UCSD-AML1 (cell line): ENCODE measurements at regions not wholly inside any gene's neighbourhood (a gene's known extent, or its start where the extent isn't known, plus 50 kb on each side); places are given as distances from the start of the nearest gene placed in this dataset.
"Not testable (repeated sequence)": the region's sequence is repeated elsewhere in the genome, so short reads cannot be mapped to it uniquely, and the experiment has no call there.

ENCODE experiments used
- DNase-seq: peaks from one replicate; lab custom pipeline; 2025; ENCODE audit not compliant: unreplicated experiment; lab: John Stamatoyannopoulos, UW

DNA sequence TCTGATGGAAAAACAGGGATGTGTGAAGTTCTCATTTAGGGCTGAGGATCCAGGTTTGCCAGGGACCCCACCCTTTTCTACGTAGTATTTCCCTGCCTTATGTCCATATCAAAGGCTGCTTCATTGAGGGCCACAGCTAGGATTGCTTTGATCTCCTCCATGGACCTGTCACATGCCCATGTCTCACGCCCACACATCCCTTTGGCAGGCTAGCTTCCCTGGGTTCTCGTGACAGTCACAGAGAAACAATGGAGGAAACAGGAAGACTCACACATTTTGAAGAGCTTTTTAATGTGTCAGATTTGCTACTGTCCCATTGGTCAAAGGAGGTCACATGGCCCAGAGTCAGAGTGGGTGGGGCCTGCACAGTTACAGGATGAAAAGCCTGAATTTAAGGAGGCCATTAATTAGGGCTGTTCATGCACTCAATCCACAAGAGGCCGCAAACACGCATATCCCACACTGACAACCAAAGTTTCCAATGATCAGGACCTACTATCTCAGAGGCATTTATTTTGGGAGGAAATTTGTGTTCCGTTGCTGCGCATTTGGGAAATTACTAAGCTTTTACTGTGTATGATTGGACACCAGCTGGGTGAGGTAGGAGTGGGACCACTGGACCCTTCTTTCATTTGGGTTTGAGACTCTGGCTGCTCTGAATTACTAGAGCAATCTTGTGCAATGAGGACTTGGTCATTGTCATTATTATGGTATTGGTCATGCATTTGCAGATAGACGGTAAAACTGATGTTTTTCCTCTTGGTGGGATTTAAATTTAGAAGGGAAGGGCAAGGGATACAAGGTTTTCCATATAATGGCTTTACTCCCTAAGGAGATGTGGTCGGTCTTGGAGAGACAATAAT is 266.2 kb downstream of the KTN1 start:
- no peak for DNase-seq

DNA sequence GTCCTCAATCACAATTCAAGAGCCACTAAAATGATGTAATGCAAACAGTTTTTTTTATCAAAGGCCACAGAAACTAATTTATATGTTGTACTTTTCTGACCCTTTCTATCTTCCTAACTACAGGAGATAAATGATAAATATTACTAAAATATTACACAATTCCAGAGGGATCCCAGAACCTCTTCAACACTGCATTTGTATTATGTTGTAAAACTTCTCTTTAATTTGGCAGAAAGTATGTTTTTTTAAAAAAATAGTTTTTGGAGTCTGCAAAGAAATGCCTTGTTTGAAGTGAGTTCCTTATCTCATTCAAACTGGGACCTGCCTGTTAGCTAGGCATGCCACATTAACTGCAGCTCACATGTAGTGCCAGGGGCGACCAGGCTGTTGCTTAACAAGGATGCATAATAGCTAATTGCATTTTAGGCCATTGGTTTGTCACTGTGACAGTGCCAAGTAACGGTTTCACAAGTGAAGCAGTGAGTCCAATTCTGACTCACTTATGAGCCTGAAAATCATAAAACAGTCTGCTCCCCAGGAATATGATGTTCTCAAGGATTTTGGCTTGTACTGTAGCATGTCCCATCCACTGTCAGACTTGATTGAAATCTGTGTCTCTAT is 266.9 kb downstream of the KTN1 start:
- no peak for DNase-seq

DNA sequence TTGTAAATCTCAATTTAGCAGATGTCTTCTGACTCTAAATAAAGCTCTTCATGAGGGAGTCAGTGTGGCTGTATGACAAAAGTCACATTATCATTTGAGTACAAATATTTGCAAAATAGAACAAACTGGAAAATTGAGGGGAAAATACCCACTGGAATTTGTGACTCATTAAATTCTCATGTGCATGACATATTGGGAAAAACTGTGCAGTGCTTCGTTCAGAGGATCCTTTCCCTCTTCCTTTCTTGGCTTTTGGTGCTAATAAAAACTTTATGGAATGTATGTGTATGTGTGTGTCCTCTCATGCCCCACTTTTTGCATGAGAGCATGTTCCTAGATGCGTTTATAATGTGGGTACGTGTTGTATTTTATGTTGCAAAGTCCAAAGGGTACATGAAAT is 267.8 kb downstream of the KTN1 start:
- DNase-seq, result no peak

DNA sequence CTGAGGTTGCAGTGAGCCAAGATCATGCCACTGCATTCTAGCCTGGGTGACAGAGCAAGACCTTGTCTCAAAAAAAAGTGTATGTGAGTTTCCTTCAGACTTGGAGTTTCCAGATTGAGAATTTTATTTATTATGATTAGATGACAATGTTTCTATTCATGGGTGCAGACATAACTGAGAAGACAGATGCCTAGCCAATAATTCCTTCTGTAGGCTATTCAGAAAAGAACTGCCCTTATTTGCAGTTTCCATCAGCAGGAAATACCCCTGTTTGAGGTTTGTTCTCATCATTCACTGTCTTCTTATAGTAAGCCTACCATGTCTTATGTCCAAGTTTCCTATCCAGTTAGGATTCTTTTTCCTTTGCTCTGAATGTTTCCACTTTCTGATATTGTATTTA is 269.0 kb downstream of the KTN1 start:
- DNase-seq, result no peak

DNA sequence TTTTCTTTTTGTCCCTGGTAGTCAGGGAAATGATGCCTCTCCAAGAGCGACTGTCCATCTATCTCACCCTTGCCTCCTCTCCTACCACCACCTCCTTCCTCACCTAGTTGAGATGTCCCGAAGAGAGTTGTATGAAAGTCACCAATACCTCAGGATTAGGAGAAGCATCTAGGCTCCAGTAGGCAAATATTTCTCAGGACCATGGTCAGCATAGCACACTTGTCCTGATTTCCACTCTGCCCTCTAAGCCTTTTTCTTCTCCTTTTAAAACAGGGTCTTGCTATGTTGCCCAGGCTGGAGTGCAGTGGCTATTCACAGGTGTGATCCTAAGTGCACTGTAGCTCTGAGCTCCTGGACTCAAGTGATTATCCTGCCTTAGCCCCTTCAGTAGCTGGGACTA is 268.4 kb upstream of the PELI2 start:
- DNase-seq, result no peak

DNA sequence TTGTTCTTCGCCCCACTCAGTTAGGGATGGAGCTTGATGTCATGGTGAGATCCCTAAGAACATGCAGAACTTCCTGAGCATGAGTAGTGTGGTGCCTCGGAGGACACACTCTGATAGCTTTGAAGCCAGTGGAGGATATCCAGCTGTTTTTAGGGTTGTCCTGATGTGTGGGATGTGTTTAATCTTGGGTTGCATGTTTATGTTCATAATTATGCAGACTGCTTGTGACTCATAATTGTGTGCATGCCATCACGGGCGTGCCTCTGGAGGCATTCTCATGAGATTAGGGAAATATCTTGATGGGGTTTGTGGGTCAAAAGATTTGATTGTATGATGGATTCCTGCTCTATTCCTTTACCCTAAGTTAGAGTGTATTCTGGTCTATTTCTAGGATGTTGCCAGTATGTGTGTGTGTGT is 267.4 kb upstream of the PELI2 start:
- DNase-seq, result no peak

DNA sequence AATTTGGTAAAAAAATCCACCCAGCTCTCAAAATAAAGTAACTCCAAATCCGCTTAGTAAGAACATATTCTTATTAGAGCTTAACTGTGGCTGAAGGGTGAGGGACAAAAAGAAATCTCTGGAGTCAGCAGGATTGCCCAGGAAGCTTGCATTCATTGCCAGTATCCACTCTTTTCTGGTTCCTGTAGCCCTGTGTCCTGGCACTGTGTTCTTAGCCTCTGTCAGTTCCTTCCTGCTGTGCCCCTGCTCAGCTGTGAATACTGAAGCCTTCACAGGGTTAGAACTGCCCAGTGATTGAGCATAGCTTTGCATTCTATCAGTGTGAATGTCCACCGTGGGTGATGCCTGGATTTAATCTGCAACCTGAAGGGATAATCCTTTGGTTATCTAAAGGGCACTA is 266.9 kb upstream of the PELI2 start:
- no peak for DNase-seq

DNA sequence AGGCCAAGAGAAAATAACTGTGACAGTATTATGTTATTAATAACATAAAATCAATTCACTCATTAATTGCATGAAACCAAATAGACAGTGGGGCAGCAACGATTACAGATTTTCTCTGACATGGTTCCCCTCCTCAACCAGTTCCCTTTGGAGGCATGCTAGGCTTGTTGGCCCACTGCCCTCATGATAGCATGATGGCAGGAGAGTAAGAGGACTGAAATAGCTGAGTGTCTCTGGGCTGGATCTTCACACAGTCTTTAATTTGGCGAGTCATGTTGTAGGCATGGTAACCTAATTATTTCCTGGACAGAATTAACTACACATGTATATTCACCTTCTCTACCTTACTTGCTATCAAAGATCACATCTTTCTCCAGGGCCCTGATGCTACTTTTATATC is 266.2 kb upstream of the PELI2 start:
- DNase-seq, result no peak

DNA sequence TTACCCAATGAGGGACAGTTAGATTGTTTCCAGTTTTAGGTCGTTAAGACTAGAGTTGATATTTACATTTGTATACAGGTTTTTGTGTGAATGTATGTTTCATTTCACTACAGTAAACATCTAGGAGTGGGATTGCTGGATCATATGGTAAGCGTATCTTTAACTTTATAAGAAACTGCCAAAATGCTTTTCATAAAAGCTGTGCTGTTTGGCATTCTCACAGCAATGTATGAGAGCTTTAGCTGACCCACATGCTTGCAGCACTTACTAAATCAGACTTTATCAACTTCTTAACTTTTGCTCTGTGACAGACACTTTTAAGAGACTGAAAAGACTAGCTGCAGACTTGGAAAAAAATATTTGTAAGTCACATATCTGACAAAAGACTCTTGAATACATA is 262.5 kb upstream of the PELI2 start:
- DNase-seq, result no peak

DNA sequence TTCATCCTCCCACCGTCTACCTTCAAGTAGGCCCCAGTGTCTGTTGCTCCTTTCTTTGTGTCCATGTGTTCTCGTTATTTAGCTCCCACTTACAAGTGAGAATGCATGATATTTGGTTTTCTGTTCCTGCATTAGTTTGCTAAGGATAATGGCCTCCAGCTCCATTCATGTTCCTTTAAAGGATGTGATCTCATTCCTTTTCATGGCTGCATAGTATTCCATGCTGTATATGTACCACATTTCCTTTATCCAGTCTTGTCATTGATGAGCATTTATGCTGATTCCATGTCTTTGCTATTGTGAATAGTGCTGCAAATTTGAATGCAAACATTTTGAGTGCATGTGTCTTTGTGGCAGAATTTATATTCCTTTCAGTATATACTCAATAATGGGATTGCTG is 259.6 kb upstream of the PELI2 start:
- no peak for DNase-seq

DNA sequence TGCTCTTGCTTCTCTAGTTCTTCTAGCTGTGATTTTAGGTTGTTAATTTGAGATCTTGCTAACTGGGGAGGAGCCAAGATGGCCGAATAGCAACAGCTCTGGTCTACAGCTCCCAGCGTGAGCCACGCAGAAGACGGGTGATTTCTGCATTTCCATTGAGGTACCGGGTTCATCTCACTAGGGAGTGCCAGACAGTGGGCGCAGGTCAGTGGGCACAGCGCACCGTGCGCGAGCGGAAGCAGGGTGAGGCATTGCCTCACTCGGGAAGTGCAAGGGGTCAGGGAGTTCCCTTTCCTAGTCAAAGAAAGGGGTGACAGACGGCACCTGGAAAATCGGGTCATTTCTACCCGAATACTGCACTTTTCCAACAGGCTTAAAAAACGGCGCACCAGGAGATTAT is 256.6 kb upstream of the PELI2 start:
- DNase-seq, result not testable (repeated sequence)

DNA sequence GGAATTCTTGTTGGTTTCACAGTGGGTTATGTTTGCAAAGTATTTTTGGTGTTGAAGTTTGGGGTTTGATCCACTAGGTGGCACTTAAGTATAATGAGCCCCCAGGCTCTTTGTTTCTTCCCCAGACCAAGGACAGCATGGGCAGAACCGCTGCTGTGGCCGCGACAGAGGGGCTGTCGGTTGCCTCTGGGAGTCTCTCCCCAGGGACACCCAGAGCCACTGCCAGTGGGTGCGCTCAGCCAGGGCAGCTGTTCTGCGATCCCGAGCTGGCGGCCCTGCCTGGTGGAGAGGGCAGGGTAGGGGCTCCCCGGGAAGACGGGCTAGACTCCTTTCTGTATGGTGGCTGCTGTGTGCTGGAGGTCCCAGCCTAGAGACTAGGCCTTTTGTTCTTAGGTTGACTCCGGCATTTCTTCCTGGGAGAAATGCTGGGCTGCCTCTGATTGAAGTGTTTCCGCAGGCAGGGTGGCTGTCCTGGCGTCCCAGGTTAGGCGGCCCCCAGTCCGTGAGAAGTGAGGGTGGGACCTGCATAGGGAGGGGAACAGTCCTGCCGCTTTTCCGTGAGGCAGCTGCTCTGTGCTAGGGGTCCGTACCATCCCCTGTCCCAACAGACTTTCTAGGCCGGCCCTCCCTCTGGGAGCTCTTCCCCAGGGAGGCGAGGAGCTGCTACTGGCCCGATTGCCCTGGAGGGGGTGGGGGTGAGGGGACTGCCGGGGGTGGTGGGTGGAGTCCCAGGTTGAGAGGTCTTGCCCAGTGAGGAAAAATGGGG is 253.1 kb upstream of the PELI2 start:
- DNase-seq, result no peak

DNA sequence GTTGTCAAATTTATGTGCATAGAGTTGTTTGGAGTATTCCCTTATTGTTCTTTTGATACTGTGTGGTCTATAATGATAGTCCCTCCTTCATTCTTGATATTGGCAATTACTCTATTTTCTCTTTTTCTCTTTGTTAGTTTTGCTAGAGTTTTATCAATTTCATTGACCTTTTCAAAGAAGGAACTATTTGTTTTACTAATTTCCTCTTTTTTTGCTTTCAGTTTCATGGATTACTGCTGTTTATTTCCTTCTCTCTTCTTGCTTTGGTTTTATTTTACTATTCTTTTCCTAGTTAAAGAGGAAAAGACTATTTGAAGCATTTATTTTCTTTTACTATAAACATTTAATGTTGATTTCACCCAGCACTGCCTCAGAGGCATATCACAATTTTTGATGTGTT is 250.9 kb upstream of the PELI2 start:
- no peak for DNase-seq

DNA sequence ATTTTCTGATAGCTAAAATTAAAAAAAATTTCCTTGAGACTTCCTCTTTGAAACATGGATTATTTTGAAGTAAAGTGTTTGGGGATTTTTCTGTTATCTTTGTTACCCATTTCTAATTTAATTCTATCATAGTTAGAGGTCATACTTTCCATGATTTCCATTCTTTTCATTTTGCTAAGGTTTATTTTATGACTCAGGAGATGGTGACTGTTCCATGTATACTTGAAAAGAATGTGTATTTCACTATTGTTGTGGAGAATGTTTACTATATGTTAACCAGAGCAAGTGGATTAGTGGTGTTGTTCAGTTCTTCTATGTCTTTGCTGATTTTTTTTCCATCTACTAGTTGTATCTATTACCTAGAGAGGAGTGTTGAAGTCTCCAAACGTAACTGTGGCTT is 250.5 kb upstream of the PELI2 start:
- DNase-seq, result no peak

DNA sequence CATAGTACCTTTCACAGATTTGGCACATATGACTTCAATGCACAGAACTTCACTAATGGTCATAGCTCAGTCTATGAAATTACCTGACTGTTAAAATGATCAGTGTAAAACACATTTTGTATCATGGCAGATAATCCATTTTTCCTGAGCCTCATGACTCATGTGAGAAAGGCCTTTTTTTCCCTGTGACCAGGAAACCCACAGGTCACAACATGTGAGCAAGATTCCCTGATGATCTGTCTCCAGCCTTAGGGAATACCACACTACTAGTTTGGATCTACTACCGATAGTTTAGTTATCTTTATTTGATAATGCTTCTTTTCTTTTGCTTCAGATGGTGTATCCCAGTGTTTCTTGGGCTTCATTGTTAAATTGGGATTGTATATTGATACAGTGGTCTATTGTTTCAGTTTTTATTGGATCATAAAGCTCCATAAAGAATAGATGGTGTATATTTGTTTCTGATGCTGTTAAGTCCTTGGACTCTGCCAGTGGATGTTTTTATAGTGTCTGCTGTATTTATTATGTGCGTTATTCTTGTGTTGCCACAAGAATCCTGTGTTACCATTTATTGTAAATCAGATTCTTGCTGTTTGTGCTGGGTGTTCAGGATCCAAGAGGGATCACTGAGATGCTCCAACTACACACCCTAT is 248.7 kb upstream of the PELI2 start:
- DNase-seq, result no peak

DNA sequence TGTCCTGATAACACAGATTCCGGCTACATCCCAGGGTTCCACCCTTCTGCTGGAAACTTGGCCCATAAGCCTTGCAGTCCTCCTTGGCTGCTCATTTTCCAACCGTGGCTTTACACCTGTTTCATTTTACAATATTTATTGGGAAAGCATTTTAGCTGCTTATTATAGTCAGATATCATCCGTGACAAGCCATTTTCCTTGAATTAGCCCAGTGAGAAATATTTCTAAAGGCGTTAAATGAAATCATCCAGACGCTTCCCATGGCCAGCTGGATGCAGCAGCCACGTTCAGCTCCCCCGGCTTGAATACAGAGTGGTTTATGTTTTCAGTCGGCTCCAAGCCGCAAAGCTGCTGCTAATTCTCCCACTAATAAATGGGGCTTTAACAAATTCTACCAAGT is 245.0 kb upstream of the PELI2 start:
- DNase-seq, result no peak

DNA sequence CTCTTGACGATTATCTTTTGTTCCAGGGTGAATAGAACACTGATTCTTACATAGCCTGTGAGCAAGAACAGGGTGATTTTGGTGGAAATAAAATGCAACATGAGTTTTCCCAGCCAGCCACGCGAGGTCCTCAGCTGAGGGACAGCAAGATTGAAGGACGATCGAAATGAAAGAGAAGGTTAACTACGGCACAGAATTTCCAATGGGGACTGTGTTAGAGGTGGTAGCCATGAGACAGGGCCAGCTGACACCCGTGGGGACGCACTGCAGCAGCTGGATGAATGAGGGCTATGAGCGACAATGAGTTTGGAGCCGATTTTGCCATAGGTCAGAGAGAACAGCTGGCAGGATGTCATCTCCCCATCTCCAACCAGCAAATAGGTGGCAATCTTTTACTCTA is 243.4 kb upstream of the PELI2 start:
- DNase-seq, result no peak

DNA sequence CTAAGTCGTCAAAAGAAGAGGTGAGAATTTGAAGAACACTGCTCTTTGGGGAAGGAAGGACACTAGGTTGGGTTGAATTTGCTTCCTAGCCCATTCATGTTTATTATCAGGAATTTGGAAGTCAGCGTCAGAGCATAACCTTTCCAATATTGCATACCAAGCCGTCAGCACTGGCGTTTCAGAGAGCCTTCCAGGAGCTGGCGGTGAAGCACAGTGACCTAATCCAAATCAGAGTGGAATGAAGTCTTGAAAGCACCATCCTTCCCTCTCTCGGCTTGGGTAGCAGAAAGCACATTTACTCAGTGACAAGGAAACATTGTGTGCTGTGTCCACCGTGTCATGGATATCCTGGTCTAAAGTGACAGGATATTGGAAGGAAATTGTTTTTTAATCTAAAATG is 240.3 kb upstream of the PELI2 start:
- no peak for DNase-seq

DNA sequence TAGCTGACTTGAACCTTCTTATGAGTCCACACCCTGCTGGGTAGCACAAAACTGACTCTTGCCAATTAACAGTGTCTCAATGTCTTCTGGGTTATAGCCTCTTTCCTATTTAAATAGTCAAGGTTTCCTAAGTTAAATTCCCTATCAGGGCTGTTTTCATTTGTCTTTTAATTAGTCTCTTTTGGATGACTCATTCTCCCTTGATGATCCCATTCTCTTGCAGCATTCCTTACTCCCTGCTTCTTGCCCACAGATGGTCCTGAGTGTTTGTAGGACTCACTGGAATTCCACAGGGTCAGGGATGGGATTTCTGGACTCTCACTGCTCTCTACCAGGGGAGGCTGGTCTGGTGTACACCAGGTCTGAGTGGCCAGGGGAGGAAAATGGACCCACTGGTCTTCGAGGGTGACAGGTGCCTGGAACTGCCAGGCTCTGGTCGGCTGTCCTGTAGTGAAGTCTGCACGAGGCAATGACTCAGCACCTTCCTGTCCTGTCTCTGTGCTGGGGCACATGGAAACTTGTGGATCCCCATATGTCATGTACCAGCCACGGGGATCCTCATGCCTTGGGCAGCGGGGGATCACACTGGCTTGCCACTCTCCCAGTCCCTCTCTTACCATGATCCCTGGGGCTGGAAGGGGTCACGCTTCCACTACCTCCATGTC is 236.5 kb upstream of the PELI2 start:
- DNase-seq, result no peak

DNA sequence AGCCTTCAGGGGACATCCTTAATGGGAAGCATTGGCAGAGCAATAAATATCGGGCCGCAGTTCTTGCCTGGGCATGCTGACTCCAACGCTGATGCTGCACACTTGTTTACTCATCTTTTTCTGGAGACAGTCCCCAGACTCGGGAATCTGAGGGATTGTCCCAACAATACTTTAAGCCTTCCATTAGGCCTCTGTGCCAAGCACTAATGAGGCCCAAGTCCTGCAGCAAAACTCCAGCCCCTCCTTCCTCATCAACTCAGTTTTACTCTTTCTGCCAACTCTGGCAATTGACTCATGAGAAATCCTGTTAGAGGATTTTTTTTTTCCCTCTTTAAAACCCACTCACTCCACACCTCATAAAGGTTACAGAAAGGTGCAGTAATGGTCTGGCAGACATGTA is 233.4 kb upstream of the PELI2 start:
- DNase-seq, result no peak

DNA sequence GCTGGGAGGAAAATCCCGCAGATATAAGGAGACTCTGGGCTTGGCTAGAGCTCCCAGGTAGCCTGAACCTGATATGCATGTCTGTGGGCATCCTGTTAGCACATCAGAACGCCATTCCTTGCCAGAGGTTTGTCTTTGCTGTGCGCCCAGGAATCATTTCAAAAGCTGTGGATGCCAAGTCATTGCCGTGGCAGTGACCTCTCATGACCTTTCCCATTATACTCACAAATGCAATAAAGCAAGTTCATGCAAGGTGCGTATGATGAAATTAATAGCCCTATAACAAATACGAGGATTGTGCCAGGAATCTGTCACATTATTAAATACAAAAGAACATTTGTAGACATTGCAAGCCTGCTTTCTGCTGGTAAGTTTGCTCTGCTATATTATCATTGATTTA is 229.1 kb upstream of the PELI2 start:
- no peak for DNase-seq
